ENCODE measurements at regions not wholly inside any gene's neighbourhood (a gene's known extent, or its start where the extent isn't known, plus 50 kb on each side); places are given as distances from the start of the nearest gene placed in this dataset.

GRCh38 chr5:148926207-148926606 lies 99.8 kb downstream of the ADRB2 start:
- Mint-ChIP-seq H3K9me3 (no peaks in the 10 kb centered on the region), H3K4me3 (no peak overlapping the region), H3K27ac (no peak overlapping the region), H3K27me3 (peaks cover 21% of the 10 kb centered on the region), H3K36me3 (no peaks in the 10 kb centered on the region), H3K4me1 (no peaks in the 10 kb centered on the region)
- DNase-seq = no peak

GRCh38 chr5:148927307-148927946 lies 101.0 kb downstream of the ADRB2 start:
- H3K4me1 Mint-ChIP-seq = no peaks in the 10 kb centered on the region
- no peak overlapping the region for H3K27ac Mint-ChIP-seq
- no peaks in the 10 kb centered on the region for H3K9me3 Mint-ChIP-seq
- no peak for DNase-seq
- no peaks in the 10 kb centered on the region for H3K36me3 Mint-ChIP-seq
- peaks cover 24% of the 10 kb centered on the region for H3K27me3 Mint-ChIP-seq
- no peak overlapping the region for H3K4me3 Mint-ChIP-seq

DNA sequence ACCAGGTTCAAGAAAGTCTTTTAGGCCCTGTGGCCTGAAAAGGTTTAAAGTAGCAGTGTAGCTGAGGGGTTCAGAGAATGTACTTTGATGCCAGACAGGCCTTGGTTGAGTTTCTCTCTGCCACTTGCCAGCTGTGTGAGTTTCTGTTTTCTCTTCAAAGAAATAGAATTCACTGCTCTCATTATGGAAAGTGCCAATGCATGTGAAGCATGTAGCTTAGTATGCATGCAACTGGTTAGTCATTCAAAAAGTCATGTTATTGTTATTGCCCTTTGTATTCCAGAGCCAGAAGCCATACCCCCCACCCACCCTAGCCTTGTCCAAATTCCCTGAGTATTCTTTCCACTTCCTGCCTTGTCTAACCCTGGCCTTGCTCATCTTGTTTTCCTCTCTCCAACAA lies 101.7 kb downstream of the ADRB2 start:
- Mint-ChIP-seq H3K27me3 (peaks cover 24% of the 10 kb centered on the region), H3K4me3 (no peak overlapping the region), H3K4me1 (no peaks in the 10 kb centered on the region), H3K36me3 (no peaks in the 10 kb centered on the region), H3K9me3 (no peaks in the 10 kb centered on the region), H3K27ac (no peak overlapping the region)
- DNase-seq = no peak

DNA sequence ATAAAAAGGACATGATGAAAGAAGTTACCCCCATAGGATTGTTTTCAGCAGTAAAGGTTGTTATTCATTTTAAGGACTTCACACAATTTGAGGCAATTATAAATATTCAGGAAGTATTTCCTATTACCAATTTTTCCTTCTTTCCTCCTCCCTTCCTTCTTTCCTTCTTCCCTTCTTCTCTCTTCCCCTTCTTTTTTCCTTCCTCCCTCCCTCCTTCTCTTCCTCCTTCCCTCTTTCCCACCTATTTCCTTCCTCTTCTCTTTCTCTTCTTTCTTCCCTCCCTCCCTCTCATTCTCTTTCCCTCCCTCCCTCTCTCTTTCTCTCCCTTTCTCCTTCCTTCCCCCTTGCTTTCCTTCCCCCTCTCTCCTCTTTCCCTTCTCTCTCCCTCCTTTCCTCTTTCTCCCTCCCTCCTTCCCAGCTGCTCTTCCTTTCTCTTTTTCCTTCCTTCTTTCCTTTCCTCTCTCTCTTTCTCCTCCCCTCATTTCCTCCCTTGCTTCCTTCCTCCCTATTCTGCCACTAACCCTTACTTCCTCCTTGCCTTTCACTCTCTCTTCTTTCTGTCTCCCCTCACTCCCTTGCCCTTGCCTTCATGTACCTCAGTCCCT lies 105.1 kb downstream of the ADRB2 start:
- no peaks in the 10 kb centered on the region for H3K36me3 Mint-ChIP-seq
- H3K9me3 Mint-ChIP-seq = no peaks in the 10 kb centered on the region
- H3K27ac Mint-ChIP-seq = no peak overlapping the region
- peaks cover 25% of the 10 kb centered on the region for H3K27me3 Mint-ChIP-seq
- H3K4me3 Mint-ChIP-seq = no peak overlapping the region
- no peak for DNase-seq
- H3K4me1 Mint-ChIP-seq = no peaks in the 10 kb centered on the region

DNA sequence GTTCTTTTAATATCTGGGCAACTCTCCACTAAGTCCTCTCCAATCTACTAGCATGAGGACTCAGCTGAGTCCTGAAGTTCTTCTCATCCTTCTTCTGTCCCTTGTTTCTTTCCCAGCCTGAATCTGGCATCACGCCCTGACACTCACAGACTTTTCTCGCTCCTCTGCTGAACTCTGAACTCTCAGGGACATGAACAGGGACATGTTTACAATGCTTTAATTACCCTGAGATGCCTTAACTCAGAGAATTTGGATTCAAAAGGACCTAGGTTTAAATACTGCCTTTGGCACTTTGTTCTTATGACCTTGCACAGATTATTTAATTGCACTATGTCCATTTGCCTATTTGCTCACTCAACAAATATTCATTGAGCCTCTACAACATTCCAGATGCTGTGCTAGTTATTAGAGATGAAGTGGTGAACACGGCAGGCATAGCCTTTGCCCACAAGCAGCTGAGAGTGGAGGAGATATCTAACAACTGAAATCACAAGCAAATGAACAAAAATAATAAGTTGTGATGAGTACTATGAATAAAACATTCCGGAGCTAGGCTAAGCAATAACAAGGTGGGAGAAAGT lies 106.0 kb downstream of the ADRB2 start:
- Mint-ChIP-seq H3K4me1 (no peaks in the 10 kb centered on the region), H3K4me3 (no peak overlapping the region), H3K27ac (no peak overlapping the region), H3K36me3 (no peaks in the 10 kb centered on the region), H3K27me3 (peaks cover 25% of the 10 kb centered on the region), H3K9me3 (no peaks in the 10 kb centered on the region)
- no peak for DNase-seq

- Mint-ChIP-seq H3K4me3 (no peak overlapping the region), H3K27ac (no peak overlapping the region), H3K9me3 (no peaks in the 10 kb centered on the region), H3K27me3 (peaks cover 25% of the 10 kb centered on the region), H3K36me3 (no peaks in the 10 kb centered on the region), H3K4me1 (no peaks in the 10 kb centered on the region)
- DNase-seq = no peak
Measured at GRCh38 chr5:148933903-148934432, 107.6 kb downstream of the ADRB2 start.

- DNase-seq = no peak
- H3K27ac Mint-ChIP-seq = no peak overlapping the region
- peaks cover 25% of the 10 kb centered on the region for H3K27me3 Mint-ChIP-seq
- H3K36me3 Mint-ChIP-seq = no peaks in the 10 kb centered on the region
- no peaks in the 10 kb centered on the region for H3K9me3 Mint-ChIP-seq
- H3K4me3 Mint-ChIP-seq = no peak overlapping the region
- H3K4me1 Mint-ChIP-seq = no peaks in the 10 kb centered on the region
Measured at GRCh38 chr5:148934895-148935400, 108.5 kb downstream of the ADRB2 start.

GRCh38 chr5:148937239-148937638 lies 110.8 kb downstream of the ADRB2 start:
- no peak for DNase-seq
- peaks cover 22% of the 10 kb centered on the region for H3K27me3 Mint-ChIP-seq
- H3K27ac Mint-ChIP-seq = no peak overlapping the region
- H3K36me3 Mint-ChIP-seq = no peaks in the 10 kb centered on the region
- no peaks in the 10 kb centered on the region for H3K4me1 Mint-ChIP-seq
- no peaks in the 10 kb centered on the region for H3K9me3 Mint-ChIP-seq
- H3K4me3 Mint-ChIP-seq = no peak overlapping the region

DNA sequence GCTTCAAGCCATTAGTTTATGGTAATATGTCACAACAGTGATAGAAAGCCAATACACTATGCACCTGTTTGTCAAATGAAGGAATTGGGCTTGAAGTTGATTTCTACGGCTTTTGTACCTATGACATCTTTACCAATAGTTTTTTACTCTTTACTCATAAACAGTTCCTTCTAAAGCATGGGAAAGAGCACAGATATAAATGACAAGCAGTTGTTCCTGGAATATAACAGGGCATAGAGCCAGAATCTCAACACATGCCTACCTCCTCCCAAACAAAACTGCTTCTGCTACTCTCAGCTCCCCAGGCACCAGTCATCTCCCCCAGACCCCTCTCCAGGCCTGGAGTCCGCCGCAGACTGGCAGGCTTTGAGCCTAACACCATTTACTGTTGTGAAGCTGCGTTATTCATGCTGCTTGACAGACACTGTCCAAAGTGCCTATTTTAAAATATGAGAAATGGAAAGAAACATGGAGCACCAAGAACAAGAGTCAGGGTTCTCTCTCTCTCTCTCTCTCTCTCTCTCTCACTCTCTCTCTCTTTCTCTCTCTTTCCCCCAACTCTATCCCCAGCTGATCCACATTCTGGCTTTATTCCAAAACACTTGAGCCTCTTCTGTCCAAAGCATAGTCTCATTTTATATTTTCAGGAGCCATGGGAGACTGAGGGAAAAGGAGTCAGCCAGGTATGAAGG lies 111.6 kb downstream of the ADRB2 start:
- no peaks in the 10 kb centered on the region for H3K9me3 Mint-ChIP-seq
- no peaks in the 10 kb centered on the region for H3K4me1 Mint-ChIP-seq
- H3K27ac Mint-ChIP-seq = no peak overlapping the region
- DNase-seq = no peak
- no peak overlapping the region for H3K4me3 Mint-ChIP-seq
- no peaks in the 10 kb centered on the region for H3K36me3 Mint-ChIP-seq
- H3K27me3 Mint-ChIP-seq = peaks cover 17% of the 10 kb centered on the region

GRCh38 chr5:148938522-148938882 lies 112.1 kb downstream of the ADRB2 start:
- H3K36me3 Mint-ChIP-seq = no peaks in the 10 kb centered on the region
- H3K4me3 Mint-ChIP-seq = no peak overlapping the region
- H3K27ac Mint-ChIP-seq = no peak overlapping the region
- peaks cover 17% of the 10 kb centered on the region for H3K27me3 Mint-ChIP-seq
- H3K4me1 Mint-ChIP-seq = no peaks in the 10 kb centered on the region
- DNase-seq = no peak
- no peaks in the 10 kb centered on the region for H3K9me3 Mint-ChIP-seq

GRCh38 chr5:148939676-148940075 lies 113.3 kb downstream of the ADRB2 start:
- peaks cover under 1% of the 10 kb centered on the region for H3K9me3 Mint-ChIP-seq
- H3K27me3 Mint-ChIP-seq = peaks cover 17% of the 10 kb centered on the region
- H3K4me1 Mint-ChIP-seq = no peaks in the 10 kb centered on the region
- H3K27ac Mint-ChIP-seq = no peak overlapping the region
- DNase-seq = no peak
- no peak overlapping the region for H3K4me3 Mint-ChIP-seq
- H3K36me3 Mint-ChIP-seq = no peaks in the 10 kb centered on the region

- Mint-ChIP-seq H3K4me3 (no peak overlapping the region), H3K27me3 (peaks cover 9% of the 10 kb centered on the region), H3K9me3 (peaks cover 1% of the 10 kb centered on the region), H3K4me1 (no peaks in the 10 kb centered on the region), H3K27ac (no peak overlapping the region), H3K36me3 (no peaks in the 10 kb centered on the region)
- DNase-seq = no peak
Measured at GRCh38 chr5:148941810-148942209, 115.4 kb downstream of the ADRB2 start.

DNA sequence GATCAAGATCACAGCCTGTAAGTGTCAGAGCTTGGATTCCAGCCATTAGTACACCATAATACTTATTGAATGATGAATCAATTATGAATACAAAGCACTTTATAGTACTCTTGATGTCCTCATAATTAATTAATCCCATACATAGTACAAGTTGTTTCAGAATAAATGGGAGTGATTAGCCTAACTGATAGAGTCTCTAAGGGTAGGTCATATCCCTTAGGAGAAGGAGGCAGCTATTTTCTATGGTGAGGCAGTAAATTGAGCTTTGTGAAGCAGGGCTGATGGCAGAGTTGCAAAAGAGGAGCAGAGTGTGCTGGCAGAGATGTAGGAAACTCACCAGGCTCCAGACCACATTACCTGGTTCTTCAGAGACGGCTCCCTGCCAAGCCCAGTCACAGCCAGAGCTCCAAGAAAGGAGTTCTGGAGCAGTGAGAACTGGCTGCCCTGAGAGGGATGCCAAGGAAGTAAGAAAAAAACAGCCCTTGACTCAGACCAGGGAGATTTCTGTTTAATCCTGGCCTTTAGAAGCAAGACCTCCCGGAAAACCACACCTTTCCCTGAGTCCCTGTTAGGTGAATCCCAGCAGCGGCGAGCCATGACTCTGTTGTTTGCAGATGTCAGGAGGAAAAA lies 112.9 kb downstream of the SH3TC2 start:
- H3K36me3 Mint-ChIP-seq = no peaks in the 10 kb centered on the region
- no peak overlapping the region for H3K4me3 Mint-ChIP-seq
- H3K9me3 Mint-ChIP-seq = no peaks in the 10 kb centered on the region
- no peaks in the 10 kb centered on the region for H3K27me3 Mint-ChIP-seq
- H3K27ac Mint-ChIP-seq = no peak overlapping the region
- no peaks in the 10 kb centered on the region for H3K4me1 Mint-ChIP-seq
- DNase-seq = no peak

DNA sequence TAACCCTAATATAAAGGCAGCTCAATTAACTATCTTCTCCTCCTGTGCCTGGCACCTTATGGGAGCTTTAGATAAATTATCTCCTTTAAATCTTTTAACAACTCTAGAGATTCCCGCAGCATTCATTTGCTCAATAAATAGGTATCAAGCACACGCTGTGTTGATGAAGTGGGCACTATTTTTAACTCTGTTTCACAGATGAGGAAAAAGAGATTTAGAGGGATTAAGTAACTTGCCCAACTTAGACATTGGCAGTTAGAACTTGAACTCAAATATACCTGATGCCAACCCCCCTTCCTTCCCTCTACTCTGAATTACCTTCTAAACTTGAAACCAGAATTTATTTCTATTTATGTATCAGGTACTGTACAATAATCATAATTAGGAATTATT lies 112.4 kb downstream of the SH3TC2 start:
- Mint-ChIP-seq H3K36me3 (no peaks in the 10 kb centered on the region), H3K27ac (no peak overlapping the region), H3K9me3 (no peaks in the 10 kb centered on the region), H3K27me3 (no peaks in the 10 kb centered on the region), H3K4me1 (no peaks in the 10 kb centered on the region), H3K4me3 (no peak overlapping the region)
- DNase-seq = no peak

DNA sequence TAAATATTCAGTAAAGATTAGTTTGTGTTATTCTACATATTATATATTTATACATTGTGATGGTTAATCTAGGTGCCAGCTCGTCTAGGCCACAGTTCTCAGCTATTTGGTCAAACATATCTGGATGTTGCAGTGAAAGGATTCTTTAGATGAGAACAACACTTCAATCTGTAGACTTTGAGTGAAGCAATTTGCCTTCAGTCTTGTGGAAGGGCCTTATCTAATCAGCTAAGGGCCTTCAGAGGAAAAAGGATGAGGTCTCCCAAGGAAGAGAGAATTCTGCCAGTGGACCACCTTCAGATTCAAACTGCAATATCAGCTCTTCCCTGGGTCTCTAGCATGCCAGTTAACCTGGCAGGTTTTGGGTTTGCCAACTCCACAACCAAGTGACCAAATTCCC lies 112.0 kb downstream of the SH3TC2 start:
- Mint-ChIP-seq H3K36me3 (no peaks in the 10 kb centered on the region), H3K9me3 (no peaks in the 10 kb centered on the region), H3K4me3 (no peak overlapping the region), H3K4me1 (no peaks in the 10 kb centered on the region), H3K27ac (no peak overlapping the region), H3K27me3 (no peaks in the 10 kb centered on the region)
- DNase-seq = no peak

All from activated naive CD8-positive, alpha-beta T cell treated with anti-CD3 and anti-CD28 coated beads for 36 hours (primary cell).